ENCODE measurements at regions not wholly inside any gene's neighbourhood (a gene's known extent, or its start where the extent isn't known, plus 50 kb on each side); places are given as distances from the start of the nearest gene placed in this dataset.

GRCh38 chr13:106108346-106108745 is 427.1 kb downstream of the EFNB2 start:
- H3K27me3 ChIP-seq (replicated peaks; ENCODE audit: control insufficient read depth, insufficient read depth, low read length), result no peaks in the 10 kb centered on the region

GRCh38 chr13:106107061-106107460 is 428.4 kb downstream of the EFNB2 start:
- Histone ChIP-seq H3K9me3 (ENCODE audit: control insufficient read depth, low read length) (no peaks in the 10 kb centered on the region), H3K27me3 (replicated peaks; ENCODE audit: control insufficient read depth, insufficient read depth, low read length) (no peaks in the 10 kb centered on the region), H3K9ac (ENCODE audit: low read length) (no peak overlapping the region), H3K4me1 (ENCODE audit: control insufficient read depth, insufficient read depth, low read length) (peaks cover 13% of the 10 kb centered on the region), H3K36me3 (ENCODE audit: control insufficient read depth, insufficient read depth, low read length, severe bottlenecking) (no peaks in the 10 kb centered on the region), H3K4me3 (ENCODE audit: low read length) (no peak overlapping the region)
- no peak for DNase-seq (ENCODE audit: low read depth)

More at GRCh38 chr13:106108346-106108745, 427.1 kb downstream of the EFNB2 start:
- no peaks in the 10 kb centered on the region for H3K9me3 ChIP-seq (ENCODE audit: control insufficient read depth, low read length)
- H3K4me1 ChIP-seq (ENCODE audit: control insufficient read depth, insufficient read depth, low read length), result peaks cover 13% of the 10 kb centered on the region
- no peak for DNase-seq (ENCODE audit: low read depth)
- H3K4me3 ChIP-seq (ENCODE audit: low read length), result no peak overlapping the region
- H3K9ac ChIP-seq (ENCODE audit: low read length), result no peak overlapping the region
- H3K36me3 ChIP-seq (ENCODE audit: control insufficient read depth, insufficient read depth, low read length, severe bottlenecking), result no peaks in the 10 kb centered on the region

GRCh38 chr13:106105153-106105552 is 430.3 kb downstream of the EFNB2 start:
- no peak overlapping the region for H3K4me3 ChIP-seq (ENCODE audit: low read length)
- DNase-seq (ENCODE audit: low read depth), result no peak
- H3K36me3 ChIP-seq (ENCODE audit: control insufficient read depth, insufficient read depth, low read length, severe bottlenecking), result no peaks in the 10 kb centered on the region
- H3K27me3 ChIP-seq (replicated peaks; ENCODE audit: control insufficient read depth, insufficient read depth, low read length), result no peaks in the 10 kb centered on the region
- H3K9ac ChIP-seq (ENCODE audit: low read length), result no peak overlapping the region
- H3K9me3 ChIP-seq (ENCODE audit: control insufficient read depth, low read length), result no peaks in the 10 kb centered on the region
- peaks cover 15% of the 10 kb centered on the region for H3K4me1 ChIP-seq (ENCODE audit: control insufficient read depth, insufficient read depth, low read length)

GRCh38 chr13:106104281-106104901 is 431.1 kb downstream of the EFNB2 start:
- no peak overlapping the region for H3K9ac ChIP-seq (ENCODE audit: low read length)
- H3K36me3 ChIP-seq (ENCODE audit: control insufficient read depth, insufficient read depth, low read length, severe bottlenecking), result no peaks in the 10 kb centered on the region
- no peaks in the 10 kb centered on the region for H3K27me3 ChIP-seq (replicated peaks; ENCODE audit: control insufficient read depth, insufficient read depth, low read length)
- peaks cover 21% of the 10 kb centered on the region for H3K4me1 ChIP-seq (ENCODE audit: control insufficient read depth, insufficient read depth, low read length)
- peak; percentile 71 for DNase-seq (ENCODE audit: low read depth)
- H3K4me3 ChIP-seq (ENCODE audit: low read length), result no peak overlapping the region
- H3K9me3 ChIP-seq (ENCODE audit: control insufficient read depth, low read length), result no peaks in the 10 kb centered on the region

- Histone ChIP-seq H3K9ac (ENCODE audit: low read length) (no peak overlapping the region), H3K4me3 (ENCODE audit: low read length) (no peak overlapping the region), H3K27me3 (replicated peaks; ENCODE audit: control insufficient read depth, insufficient read depth, low read length) (no peaks in the 10 kb centered on the region), H3K36me3 (ENCODE audit: control insufficient read depth, insufficient read depth, low read length, severe bottlenecking) (no peaks in the 10 kb centered on the region), H3K9me3 (ENCODE audit: control insufficient read depth, low read length) (no peaks in the 10 kb centered on the region), H3K4me1 (ENCODE audit: control insufficient read depth, insufficient read depth, low read length) (peaks cover 21% of the 10 kb centered on the region)
- no peak for DNase-seq (ENCODE audit: low read depth)
These were observed 431.7 kb downstream of the EFNB2 start for GRCh38 chr13:106103779-106104178.

- H3K4me3 ChIP-seq (ENCODE audit: low read length), result no peak overlapping the region
- DNase-seq (ENCODE audit: low read depth), result no peak
- no peaks in the 10 kb centered on the region for H3K9me3 ChIP-seq (ENCODE audit: control insufficient read depth, low read length)
- no peaks in the 10 kb centered on the region for H3K27me3 ChIP-seq (replicated peaks; ENCODE audit: control insufficient read depth, insufficient read depth, low read length)
- no peaks in the 10 kb centered on the region for H3K36me3 ChIP-seq (ENCODE audit: control insufficient read depth, insufficient read depth, low read length, severe bottlenecking)
- peaks cover 21% of the 10 kb centered on the region for H3K4me1 ChIP-seq (ENCODE audit: control insufficient read depth, insufficient read depth, low read length)
- H3K9ac ChIP-seq (ENCODE audit: low read length), result no peak overlapping the region
These were observed 432.7 kb downstream of the EFNB2 start for GRCh38 chr13:106102786-106103185.

GRCh38 chr13:106101201-106101600 is 434.3 kb downstream of the EFNB2 start:
- H3K9ac ChIP-seq (ENCODE audit: low read length), result no peak overlapping the region
- H3K4me1 ChIP-seq (ENCODE audit: control insufficient read depth, insufficient read depth, low read length), result peaks cover 21% of the 10 kb centered on the region
- no peaks in the 10 kb centered on the region for H3K36me3 ChIP-seq (ENCODE audit: control insufficient read depth, insufficient read depth, low read length, severe bottlenecking)
- H3K4me3 ChIP-seq (ENCODE audit: low read length), result no peak overlapping the region
- DNase-seq (ENCODE audit: low read depth), result no peak
- H3K27me3 ChIP-seq (replicated peaks; ENCODE audit: control insufficient read depth, insufficient read depth, low read length), result no peaks in the 10 kb centered on the region
- H3K9me3 ChIP-seq (ENCODE audit: control insufficient read depth, low read length), result no peaks in the 10 kb centered on the region

- no peaks in the 10 kb centered on the region for H3K9me3 ChIP-seq (ENCODE audit: control insufficient read depth, low read length)
- H3K4me3 ChIP-seq (ENCODE audit: low read length), result no peak overlapping the region
- DNase-seq (ENCODE audit: low read depth), result no peak
- H3K36me3 ChIP-seq (ENCODE audit: control insufficient read depth, insufficient read depth, low read length, severe bottlenecking), result no peaks in the 10 kb centered on the region
- H3K27me3 ChIP-seq (replicated peaks; ENCODE audit: control insufficient read depth, insufficient read depth, low read length), result no peaks in the 10 kb centered on the region
- H3K9ac ChIP-seq (ENCODE audit: low read length), result no peak overlapping the region
- H3K4me1 ChIP-seq (ENCODE audit: control insufficient read depth, insufficient read depth, low read length), result peaks cover 21% of the 10 kb centered on the region
These were observed 435.1 kb downstream of the EFNB2 start for GRCh38 chr13:106100171-106100919.

GRCh38 chr13:106099765-106100164 is 435.7 kb downstream of the EFNB2 start:
- H3K36me3 ChIP-seq (ENCODE audit: control insufficient read depth, insufficient read depth, low read length, severe bottlenecking), result no peaks in the 10 kb centered on the region
- no peaks in the 10 kb centered on the region for H3K27me3 ChIP-seq (replicated peaks; ENCODE audit: control insufficient read depth, insufficient read depth, low read length)
- DNase-seq (ENCODE audit: low read depth), result no peak
- no peaks in the 10 kb centered on the region for H3K9me3 ChIP-seq (ENCODE audit: control insufficient read depth, low read length)
- H3K4me3 ChIP-seq (ENCODE audit: low read length), result no peak overlapping the region
- H3K4me1 ChIP-seq (ENCODE audit: control insufficient read depth, insufficient read depth, low read length), result peaks cover 20% of the 10 kb centered on the region
- H3K9ac ChIP-seq (ENCODE audit: low read length), result no peak overlapping the region

- no peaks in the 10 kb centered on the region for H3K9me3 ChIP-seq (ENCODE audit: control insufficient read depth, low read length)
- H3K4me1 ChIP-seq (ENCODE audit: control insufficient read depth, insufficient read depth, low read length), result peaks cover 11% of the 10 kb centered on the region
- no peak overlapping the region for H3K9ac ChIP-seq (ENCODE audit: low read length)
- no peak for DNase-seq (ENCODE audit: low read depth)
- H3K27me3 ChIP-seq (replicated peaks; ENCODE audit: control insufficient read depth, insufficient read depth, low read length), result no peaks in the 10 kb centered on the region
- no peaks in the 10 kb centered on the region for H3K36me3 ChIP-seq (ENCODE audit: control insufficient read depth, insufficient read depth, low read length, severe bottlenecking)
- H3K4me3 ChIP-seq (ENCODE audit: low read length), result no peak overlapping the region
These were observed 436.7 kb downstream of the EFNB2 start for GRCh38 chr13:106098778-106099177.

GRCh38 chr13:106096661-106097092 is 438.8 kb downstream of the EFNB2 start:
- DNase-seq (ENCODE audit: low read depth), result no peak
- Histone ChIP-seq H3K9ac (ENCODE audit: low read length) (no peak overlapping the region), H3K36me3 (ENCODE audit: control insufficient read depth, insufficient read depth, low read length, severe bottlenecking) (no peaks in the 10 kb centered on the region), H3K27me3 (replicated peaks; ENCODE audit: control insufficient read depth, insufficient read depth, low read length) (no peaks in the 10 kb centered on the region), H3K9me3 (ENCODE audit: control insufficient read depth, low read length) (no peaks in the 10 kb centered on the region), H3K4me3 (ENCODE audit: low read length) (no peak overlapping the region), H3K4me1 (ENCODE audit: control insufficient read depth, insufficient read depth, low read length) (peaks cover 8% of the 10 kb centered on the region)

Measured in adipocyte (in vitro differentiated cells).